HG03520 (cell line): ENCODE measurements at regions not wholly inside any gene's neighbourhood (a gene's known extent, or its start where the extent isn't known, plus 50 kb on each side); places are given as distances from the start of the nearest gene placed in this dataset.
"Not testable (repeated sequence)": the region's sequence is repeated elsewhere in the genome, so short reads cannot be mapped to it uniquely, and the experiment has no call there.

ENCODE experiments used
- ATAC-seq: cut with Tn5 transposase; IDR thresholded peaks from one replicate; pipeline ENCODE4 v1.9.1; 2021; ENCODE audit warnings: mild to moderate bottlenecking, moderate library complexity; ENCODE audit not compliant: unreplicated experiment

GRCh38 chr17:15858082-15858481 is 86.8 kb upstream of the ADORA2B start:
- ATAC-seq, result not testable (repeated sequence)

GRCh38 chr17:15860774-15861173 is 84.2 kb upstream of the ADORA2B start:
- ATAC-seq, result not testable (repeated sequence)

GRCh38 chr17:15864061-15864460 is 80.9 kb upstream of the ADORA2B start:
- ATAC-seq, result not testable (repeated sequence)

GRCh38 chr17:15864472-15864871 is 80.5 kb upstream of the ADORA2B start:
- ATAC-seq, result not testable (repeated sequence)

GRCh38 chr17:15866015-15866414 is 78.9 kb upstream of the ADORA2B start:
- not testable (repeated sequence) for ATAC-seq

- ATAC-seq, result not testable (repeated sequence)
Observed at GRCh38 chr17:15867331-15867730, 77.6 kb upstream of the ADORA2B start.

GRCh38 chr17:15869868-15870267 is 75.1 kb upstream of the ADORA2B start:
- not testable (repeated sequence) for ATAC-seq

- ATAC-seq, result not testable (repeated sequence)
Observed at GRCh38 chr17:15872677-15873076, 72.3 kb upstream of the ADORA2B start.

- not testable (repeated sequence) for ATAC-seq
Observed at GRCh38 chr17:15877882-15878500, 66.9 kb upstream of the ADORA2B start.

- no peak for ATAC-seq
Observed at GRCh38 chr17:15882058-15882720, 62.7 kb upstream of the ADORA2B start.

- no peak for ATAC-seq
Observed at GRCh38 chr17:15882777-15883176, 62.2 kb upstream of the ADORA2B start.

GRCh38 chr17:15883617-15884111 is 61.3 kb upstream of the ADORA2B start:
- no peak for ATAC-seq

- no peak for ATAC-seq
Observed at GRCh38 chr17:15884731-15885130, 60.2 kb upstream of the ADORA2B start.

GRCh38 chr17:15885770-15886169 is 59.2 kb upstream of the ADORA2B start:
- no peak for ATAC-seq

- no peak for ATAC-seq
Observed at GRCh38 chr17:15886221-15886620, 58.7 kb upstream of the ADORA2B start.

- ATAC-seq, result no peak
Observed at GRCh38 chr17:15886804-15887203, 58.1 kb upstream of the ADORA2B start.

- no peak for ATAC-seq
Observed at GRCh38 chr17:15888436-15888835, 56.5 kb upstream of the ADORA2B start.

GRCh38 chr17:15890279-15890892 is 54.5 kb upstream of the ADORA2B start:
- ATAC-seq, result no peak

GRCh38 chr17:15891318-15891717 is 53.6 kb upstream of the ADORA2B start:
- ATAC-seq, result no peak

GRCh38 chr17:15892244-15892643 is 52.7 kb upstream of the ADORA2B start:
- ATAC-seq, result no peak

GRCh38 chr17:15892731-15893657 is 51.9 kb upstream of the ADORA2B start:
- ATAC-seq, result no peak
